Right atrium auricular region (tissue), 2 donors: ENCODE measurements at regions not wholly inside any gene's neighbourhood (a gene's known extent, or its start where the extent isn't known, plus 50 kb on each side); places are given as distances from the start of the nearest gene placed in this dataset.
"Not testable (repeated sequence)": the region's sequence is repeated elsewhere in the genome, so short reads cannot be mapped to it uniquely, and the experiment has no call there.

ENCODE experiments used
- DNase-seq: peaks from one replicate; pipeline ENCODE4 v3.0.0-alpha.2; 2019; ENCODE audit warnings: low spot score
- H3K27ac ChIP-seq, 2 donors: fragments of 200-600 bp; sonication (generic); 1 replicate in 1 of 2; 2 replicates in 1 of 2; pipeline ENCODE4 v1.5.1; 2016 to 2019
- H3K27me3 ChIP-seq, 2 donors: fragments of 200-600 bp; sonication (generic); one replicate each; pipeline versions ENCODE4 v1.5.1 to v1.6.0; 2017 to 2019
- H3K36me3 ChIP-seq: fragments of 200-600 bp; sonication (generic); one replicate; pipeline ENCODE4 v1.5.1; 2016
- H3K4me1 ChIP-seq, 2 donors: fragments of 200-600 bp; sonication (generic); one replicate each; pipeline versions ENCODE4 v1.5.1 to v1.6.0; 2017 to 2019
- H3K4me3 ChIP-seq, 2 donors: fragments of 200-600 bp; sonication (generic); 1 replicate in 1 of 2; 2 replicates in 1 of 2; pipeline ENCODE4 v1.5.1; 2017 to 2019; ENCODE audit warnings: mild to moderate bottlenecking in 1 of 2, moderate library complexity in 1 of 2
- H3K9me3 ChIP-seq, 2 donors: fragments of 200-600 bp; sonication (generic); one replicate each; pipeline ENCODE4 v1.5.1; 2019
- TF ChIP-seq, protein P1 (sequence below), 2 donors: fragments of 200-600 bp; sonication (generic); IDR thresholded peaks; one replicate each; pipeline ENCODE4 v1.5.1; 2019; ENCODE audit warnings: antibody characterized with exemption in 2 of 2

DNA sequence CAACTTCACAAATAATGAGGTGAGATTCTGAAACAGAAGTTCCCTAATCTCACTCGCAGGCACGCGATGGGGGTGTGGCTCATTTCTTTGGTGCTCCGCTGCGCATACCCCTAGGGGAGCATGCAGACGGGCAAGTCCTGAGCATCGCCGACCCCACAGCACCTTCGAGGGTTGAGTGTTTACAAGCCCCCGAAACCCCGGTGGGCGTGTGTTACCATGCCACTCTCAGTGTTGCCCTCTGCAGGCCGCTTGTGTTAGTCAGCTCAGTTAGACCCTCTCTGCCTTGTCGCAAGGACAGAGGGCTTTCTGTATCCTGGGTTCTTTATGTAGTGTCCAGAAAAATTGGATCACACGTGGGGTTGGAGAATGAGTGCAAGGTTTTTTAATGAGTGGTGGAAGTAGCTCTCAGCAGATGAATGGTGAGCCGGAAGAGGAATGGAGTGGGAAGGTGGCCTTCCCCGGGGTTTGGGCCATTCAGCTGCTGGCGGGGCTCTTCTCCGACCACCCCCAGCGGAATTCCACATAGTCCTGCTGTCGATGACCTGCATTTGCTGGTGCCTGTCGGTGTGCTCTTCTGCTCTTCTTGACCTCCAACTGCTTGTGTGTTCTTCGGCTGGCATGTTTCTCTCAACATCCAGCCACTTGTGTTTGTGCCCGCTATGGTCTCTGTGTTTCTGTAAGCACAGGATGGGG lies 191.3 kb downstream of the RPRM start:
- Histone ChIP-seq H3K27ac (no peak overlapping the region), H3K9me3 (peaks cover 0 to 22% of the 10 kb centered on the region in 2 donors), H3K4me3 (no peak overlapping the region), H3K36me3 (no peaks in the 10 kb centered on the region), H3K27me3 (no peaks in the 10 kb centered on the region), H3K4me1 (no peaks in the 10 kb centered on the region)
- DNase-seq = no peak
- TF ChIP-seq, protein P1, sequence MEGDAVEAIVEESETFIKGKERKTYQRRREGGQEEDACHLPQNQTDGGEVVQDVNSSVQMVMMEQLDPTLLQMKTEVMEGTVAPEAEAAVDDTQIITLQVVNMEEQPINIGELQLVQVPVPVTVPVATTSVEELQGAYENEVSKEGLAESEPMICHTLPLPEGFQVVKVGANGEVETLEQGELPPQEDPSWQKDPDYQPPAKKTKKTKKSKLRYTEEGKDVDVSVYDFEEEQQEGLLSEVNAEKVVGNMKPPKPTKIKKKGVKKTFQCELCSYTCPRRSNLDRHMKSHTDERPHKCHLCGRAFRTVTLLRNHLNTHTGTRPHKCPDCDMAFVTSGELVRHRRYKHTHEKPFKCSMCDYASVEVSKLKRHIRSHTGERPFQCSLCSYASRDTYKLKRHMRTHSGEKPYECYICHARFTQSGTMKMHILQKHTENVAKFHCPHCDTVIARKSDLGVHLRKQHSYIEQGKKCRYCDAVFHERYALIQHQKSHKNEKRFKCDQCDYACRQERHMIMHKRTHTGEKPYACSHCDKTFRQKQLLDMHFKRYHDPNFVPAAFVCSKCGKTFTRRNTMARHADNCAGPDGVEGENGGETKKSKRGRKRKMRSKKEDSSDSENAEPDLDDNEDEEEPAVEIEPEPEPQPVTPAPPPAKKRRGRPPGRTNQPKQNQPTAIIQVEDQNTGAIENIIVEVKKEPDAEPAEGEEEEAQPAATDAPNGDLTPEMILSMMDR (IDR thresholded peaks at IDR 0.05) = no peak

DNA sequence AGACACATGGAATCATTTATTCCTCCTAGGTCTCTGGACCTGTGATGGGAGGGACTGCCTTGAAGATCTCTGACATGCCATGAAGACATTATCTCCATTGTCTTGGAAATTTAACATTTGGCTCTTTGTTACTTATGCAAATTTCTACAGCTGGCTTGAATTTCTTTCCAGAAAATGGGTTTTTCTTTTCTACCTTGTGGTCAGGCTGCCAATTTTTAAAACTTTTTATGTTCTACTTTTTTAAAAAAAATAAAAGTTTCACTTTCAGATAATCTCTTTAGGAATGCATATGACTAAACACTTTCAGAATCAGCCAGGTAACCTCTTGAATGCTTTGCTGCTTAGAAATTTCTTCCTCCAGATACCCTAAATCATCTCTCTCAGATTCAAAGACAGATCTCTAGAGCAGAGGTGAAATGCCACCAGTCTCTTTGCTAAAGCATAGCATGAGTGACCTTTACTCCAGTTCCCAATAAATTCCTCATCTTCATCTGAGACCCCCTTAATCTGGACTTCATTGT lies 209.6 kb downstream of the RPRM start:
- Histone ChIP-seq H3K27me3 (no peaks in the 10 kb centered on the region), H3K27ac (no peak overlapping the region), H3K36me3 (no peaks in the 10 kb centered on the region), H3K4me3 (no peak overlapping the region), H3K4me1 (no peaks in the 10 kb centered on the region), H3K9me3 (no peaks in the 10 kb centered on the region)
- TF ChIP-seq, protein P1 (IDR thresholded peaks at IDR 0.05) = no peak
- no peak for DNase-seq

DNA sequence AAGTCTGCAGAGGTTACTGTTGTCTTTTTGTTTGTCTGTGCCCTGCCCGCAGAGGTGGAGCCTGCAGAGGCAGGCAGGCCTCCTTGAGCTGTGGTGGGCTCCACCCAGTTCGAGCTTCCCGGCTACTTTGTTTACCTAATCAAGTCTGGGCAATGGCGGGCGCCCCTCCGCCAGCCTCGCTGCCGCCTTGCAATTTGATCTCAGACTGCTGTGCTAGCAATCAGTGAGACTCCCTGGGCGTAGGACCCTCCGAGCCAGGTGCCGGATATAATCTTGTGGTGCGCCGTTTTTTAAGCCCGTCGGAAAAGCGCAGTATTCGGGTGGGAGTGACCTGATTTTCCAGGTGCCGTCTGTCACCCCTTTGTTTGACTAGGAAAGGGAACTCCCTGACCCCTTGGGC lies 221.7 kb downstream of the RPRM start:
- H3K9me3 ChIP-seq, H3K36me3 ChIP-seq, H3K27me3 ChIP-seq, H3K27ac ChIP-seq, H3K4me3 ChIP-seq, H3K4me1 ChIP-seq, DNase-seq: not testable (repeated sequence)

DNA sequence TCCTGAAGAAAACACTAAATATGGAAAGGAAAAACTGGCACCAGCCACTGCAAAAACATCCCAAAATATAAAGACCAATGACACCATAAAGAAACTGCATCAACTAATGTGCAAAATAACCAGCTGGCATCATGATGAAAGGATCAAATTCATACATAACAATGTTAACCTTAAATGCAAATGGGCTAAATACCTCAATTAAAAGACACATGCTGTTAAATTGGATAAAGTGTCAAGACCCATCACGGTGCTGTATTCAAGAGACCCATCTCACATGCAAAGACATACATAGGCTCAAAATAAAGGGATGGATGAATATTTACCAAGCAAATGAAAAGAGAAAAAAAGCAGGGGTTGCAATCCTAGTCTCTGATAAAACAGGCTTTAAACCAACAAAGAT lies 231.9 kb downstream of the RPRM start:
- not testable (repeated sequence) for H3K27me3 ChIP-seq, H3K4me1 ChIP-seq, H3K9me3 ChIP-seq, DNase-seq, H3K36me3 ChIP-seq, H3K27ac ChIP-seq, H3K4me3 ChIP-seq

DNA sequence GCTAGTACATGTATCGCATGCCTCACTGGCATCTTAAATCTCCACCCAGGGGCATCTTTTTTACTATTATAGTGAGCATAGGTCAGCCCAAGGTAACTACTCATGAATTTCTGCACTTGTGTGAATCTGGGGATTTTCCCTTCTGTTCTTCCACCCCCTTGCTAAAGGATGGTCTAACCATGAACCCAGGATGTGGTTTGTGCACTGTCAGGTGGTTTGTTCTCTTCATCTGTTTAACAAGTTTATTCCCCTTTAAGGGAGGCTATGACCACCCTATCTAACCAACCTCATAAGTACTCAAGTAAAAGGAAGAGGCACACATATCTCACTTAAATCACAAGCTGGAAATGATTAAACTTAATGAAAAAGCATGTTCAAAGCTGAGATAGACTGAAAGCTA lies 243.0 kb downstream of the RPRM start:
- no peak for DNase-seq
- no peak overlapping the region for H3K4me3 ChIP-seq
- no peaks in the 10 kb centered on the region for H3K36me3 ChIP-seq
- TF ChIP-seq, protein P1 (IDR thresholded peaks at IDR 0.05) = no peak
- H3K27me3 ChIP-seq = no peaks in the 10 kb centered on the region
- H3K9me3 ChIP-seq = no peaks in the 10 kb centered on the region
- H3K4me1 ChIP-seq = no peaks in the 10 kb centered on the region
- H3K27ac ChIP-seq = no peak overlapping the region

DNA sequence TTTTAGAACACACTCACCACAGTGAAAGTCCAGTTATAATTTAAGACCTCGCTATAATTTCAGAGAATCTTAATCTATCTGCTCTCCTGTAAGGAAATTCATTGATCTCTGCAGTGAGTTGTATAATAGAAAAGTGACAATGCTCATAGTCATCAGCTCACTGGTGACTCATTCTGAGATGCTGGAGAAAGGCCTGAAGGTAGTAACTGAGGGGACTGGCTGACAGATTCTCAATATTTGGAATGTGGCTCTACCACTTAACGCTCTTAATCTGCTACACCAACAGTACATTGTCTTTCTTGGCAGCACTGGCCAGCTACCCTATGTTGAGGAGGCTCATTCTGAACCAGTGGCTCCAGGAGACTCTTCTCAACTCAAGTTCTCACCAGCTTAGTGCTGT lies 246.1 kb downstream of the RPRM start:
- Histone ChIP-seq H3K4me3 (no peak overlapping the region), H3K36me3 (no peaks in the 10 kb centered on the region), H3K4me1 (no peaks in the 10 kb centered on the region), H3K27ac (no peak overlapping the region), H3K9me3 (no peaks in the 10 kb centered on the region), H3K27me3 (no peaks in the 10 kb centered on the region)
- TF ChIP-seq, protein P1 (IDR thresholded peaks at IDR 0.05) = no peak
- DNase-seq = no peak

DNA sequence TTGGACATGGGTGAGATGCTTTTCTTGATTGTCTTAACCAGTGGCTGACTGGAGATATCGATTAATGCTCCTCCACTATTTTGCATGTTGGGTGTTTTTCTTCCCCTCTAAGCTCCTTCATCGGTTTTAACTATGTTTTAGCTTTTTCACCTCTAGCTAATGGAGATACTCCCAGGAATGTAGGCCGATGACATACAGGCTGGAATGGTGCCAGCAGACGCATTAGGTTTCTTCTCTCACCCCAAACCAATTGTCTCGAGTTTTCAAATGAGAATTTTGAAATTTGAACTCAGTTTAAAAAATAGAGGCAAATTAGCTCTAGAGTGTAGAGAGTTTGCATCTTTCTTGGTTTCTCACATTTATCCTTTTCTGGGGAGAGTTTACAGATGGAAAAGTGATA lies 247.6 kb downstream of the RPRM start:
- TF ChIP-seq, protein P1 (IDR thresholded peaks at IDR 0.05) = no peak
- Histone ChIP-seq H3K27ac (no peak overlapping the region), H3K9me3 (no peaks in the 10 kb centered on the region), H3K27me3 (no peaks in the 10 kb centered on the region), H3K4me3 (no peak overlapping the region), H3K36me3 (no peaks in the 10 kb centered on the region), H3K4me1 (no peaks in the 10 kb centered on the region)
- no peak for DNase-seq
